HepG2 (cell line): ENCODE measurements at regions not wholly inside any gene's neighbourhood (a gene's known extent, or its start where the extent isn't known, plus 50 kb on each side); places are given as distances from the start of the nearest gene placed in this dataset.

Source experiments
- ATAC-seq: fragments of 200-7000 bp; cut with Tn5 transposase; 3 replicates; pipeline ENCODE4 v1.9.1; 2020; ENCODE audit warnings: mild to moderate bottlenecking, moderate library complexity
- BruUV-seq: library from RNA; stranded (reverse); fragments of 400-500 nt; replicated peaks from 2 replicates; lab custom pipeline; 2021; lab: Mats Ljungman, UMichigan
- CTCF ChIA-PET: fragments of 300-600 bp; formaldehyde crosslinking; extraction: SDS; loops from one replicate; lab custom pipeline; 2021; ENCODE audit warnings: low total read pairs, inconsistent platforms, low intra/inter-chr PET ratio; lab: Yijun Ruan, JAX
- POLR2A ChIA-PET: fragments of 350-600 bp; sonication (Branson Sonifier 250); formaldehyde crosslinking; loops from one replicate; lab custom pipeline; 2020; ENCODE audit warnings: antibody characterized with exemption, inconsistent platforms; lab: Yijun Ruan, JAX
- DNase-seq: peaks from one replicate; pipeline ENCODE4 v3.0.0-alpha.2; 2015; ENCODE audit warnings: low spot score
- FAIRE-seq: peaks from 3 replicates; lab custom pipeline; 2011; peaks lifted over from hg19 to GRCh38; lab: Jason Lieb, UNC
- H2AFZ ChIP-seq: one replicate; pipeline ENCODE4 v1.6.1; 2011; ENCODE audit warnings: low read length, inconsistent platforms
- H3K27ac ChIP-seq: fragments of 300-600 bp; 3 replicates; pipeline ENCODE4 v1.8.0; 2011; ENCODE audit warnings: mixed run types, mild to moderate bottlenecking, mixed read lengths, low read length, inconsistent platforms; ENCODE audit not compliant: insufficient read depth; ENCODE audit errors: extremely low read length
- H3K27me3 ChIP-seq, 2 experiments: fragments of 200-600 bp in 1 of 2; 2 replicates in 1 of 2; 3 replicates in 1 of 2; pipeline versions ENCODE4 v1.6.0 to v1.8.0; 2011; ENCODE audit warnings: low read length in 2 of 2, mild to moderate bottlenecking in 2 of 2, moderate library complexity in 2 of 2, inconsistent platforms in 1 of 2; ENCODE audit not compliant: insufficient read depth in 2 of 2, control insufficient read depth in 1 of 2
- H3K36me3 ChIP-seq, 2 experiments: fragments of 200-600 bp in 1 of 2; replicated peaks in 1 of 2; 2 replicates in 1 of 2; 3 replicates in 1 of 2; pipeline versions ENCODE4 v1.5.1 to v1.8.0; 2011; ENCODE audit warnings: low read length in 2 of 2, inconsistent platforms in 1 of 2; ENCODE audit not compliant: insufficient read depth in 2 of 2, control insufficient read depth in 1 of 2
- H3K4me1 ChIP-seq: 2 replicates; pipeline ENCODE4 v1.5.1; 2012; ENCODE audit warnings: low read length, inconsistent platforms; ENCODE audit not compliant: insufficient read depth
- H3K4me2 ChIP-seq: 2 replicates; pipeline ENCODE4 v1.6.0; 2011; ENCODE audit warnings: low read depth, low read length, inconsistent platforms
- H3K4me3 ChIP-seq, 3 experiments: fragments of 200-600 bp in 1 of 3; sonication (generic), shearing (Covaris generic) in 1 of 3; replicated peaks in 1 of 3; 2 replicates each; pipeline ENCODE4 v1.5.1; 2011 to 2016; ENCODE audit warnings: low read length in 3 of 3, inconsistent platforms in 2 of 3, low read depth in 2 of 3, mild to moderate bottlenecking in 2 of 3, control low read depth in 1 of 3, mixed read lengths in 1 of 3; ENCODE audit not compliant: insufficient read depth in 1 of 3
- H3K79me2 ChIP-seq: one replicate; pipeline ENCODE4 v1.6.1; 2011; ENCODE audit warnings: low read length, inconsistent platforms; ENCODE audit not compliant: insufficient read depth
- H3K9ac ChIP-seq: 2 replicates; pipeline ENCODE4 v1.6.0; 2011; ENCODE audit warnings: mild to moderate bottlenecking, low read depth, low read length, inconsistent platforms; ENCODE audit not compliant: insufficient read depth
- H3K9me3 ChIP-seq: 2 replicates; pipeline ENCODE4 v1.5.1; 2012; ENCODE audit warnings: mild to moderate bottlenecking, low read length
- H4K20me1 ChIP-seq: 2 replicates; pipeline ENCODE4 v1.6.0; 2011; ENCODE audit warnings: inconsistent platforms, mild to moderate bottlenecking, low read length, moderate library complexity; ENCODE audit not compliant: insufficient read depth
- ARID2 ChIP-seq: sonication (generic); formaldehyde crosslinking; IDR thresholded peaks from 2 replicates; pipeline ENCODE4 v1.8.1; 2022; ENCODE audit warnings: mild to moderate bottlenecking, missing genetic modification reagents, borderline replicate concordance
- ATF7 ChIP-seq, 2 experiments: fragments of 450-650 bp in 1 of 2; sonication (generic) in 1 of 2; formaldehyde crosslinking in 1 of 2; IDR thresholded peaks; 2 replicates each; pipeline versions ENCODE4 v1.4.0 to v1.6.1; 2016 to 2020; ENCODE audit warnings: antibody characterized with exemption in 1 of 2, mild to moderate bottlenecking in 1 of 2, missing genetic modification reagents in 1 of 2
- CENPT ChIP-seq: sonication (generic); formaldehyde crosslinking; IDR thresholded peaks from 2 replicates; pipeline ENCODE4 v1.8.0; 2022; ENCODE audit warnings: low read depth, mild to moderate bottlenecking, moderate library complexity, missing genetic modification reagents
- PLRG1 ChIP-seq: fragments of 450-650 bp; conservative IDR thresholded peaks from 2 replicates; pipeline ENCODE4 v1.6.1; 2016
- SRSF9 ChIP-seq: fragments of 200-400 bp; formaldehyde crosslinking; IDR thresholded peaks from 2 replicates; pipeline ENCODE4 v1.6.1; 2018; ENCODE audit warnings: borderline replicate concordance, mild to moderate bottlenecking, low read depth, low read length; ENCODE audit not compliant: insufficient read depth, poor library complexity, severe bottlenecking
- ZUFSP ChIP-seq: sonication (generic); formaldehyde crosslinking; IDR thresholded peaks from 2 replicates; pipeline ENCODE4 v1.9.0; 2021; ENCODE audit warnings: missing genetic modification reagents, mild to moderate bottlenecking, borderline replicate concordance
- WGBS: methylation state at CpG from one replicate; pipeline ENCODE4 v1.1.6; 2017; ENCODE audit warnings: low lambda C conversion rate; 5-methylcytosine and 5-hydroxymethylcytosine counted together
- in situ Hi-C: cut with HindIII; loops from 2 replicates; pipeline ENCODE4 v1.10.0; 2017; ENCODE audit warnings: low pct_unique_long_range_greater_than_20kb; ENCODE audit not compliant: extremely low pct_ligation_motif_present
- intact Hi-C: fragments of 100-400 bp; cut with micrococcal nuclease; formaldehyde crosslinking; loops from one replicate; pipeline ENCODE4 v1.10.0; 2022; ENCODE audit not compliant: unreplicated experiment
- TF ChIP-seq, protein P1 (sequence below): sonication (generic); formaldehyde crosslinking; IDR thresholded peaks from 2 replicates; pipeline ENCODE4 v1.4.0; 2020; ENCODE audit warnings: missing genetic modification reagents

- H3K79me2 ChIP-seq, result no peaks in the 10 kb centered on the region
- in situ Hi-C loops (no loop called here), intact Hi-C loops (no loop called here)
- FAIRE-seq (no peak), ATAC-seq (no peak), DNase-seq (no peak)
- no peaks in the 10 kb centered on the region for H3K36me3 ChIP-seq
- no peak overlapping the region for H3K9ac ChIP-seq
- WGBS, result 60% methylated on average over 4 of the region's 4 CpGs
- BruUV-seq, result no TSS peak
- H4K20me1 ChIP-seq, result 0 out of 2 replicates have a peak, but pooled peaks cover 2% of the 10 kb centered on the region
- no peak overlapping the region for H3K4me3 ChIP-seq
- ChIA-PET CTCF (no interaction called here), POLR2A (no interaction called here)
- peak; percentile 39; the same call in 1 of the 2 replicates for TF ChIP-seq ATF7 (IDR thresholded peaks at IDR 0.05)
- no peak for TF ChIP-seq ATF7 (CRISPR knock-in tag; IDR thresholded peaks at IDR 0.05)
- no peak for TF ChIP-seq SRSF9
- H3K4me1 ChIP-seq, result no peaks in the 10 kb centered on the region
- H3K4me2 ChIP-seq, result no peak overlapping the region
- H3K27me3 ChIP-seq, result peaks cover 0 to 6% of the 10 kb centered on the region in 2 experiments; a peak in 2 of 5 replicates
- no peaks in the 10 kb centered on the region for H3K9me3 ChIP-seq
- H2AFZ ChIP-seq, result no peak overlapping the region
- no peak overlapping the region for H3K27ac ChIP-seq
Measured at GRCh38 chr14:76589246-76589645, 172.0 kb upstream of the VASH1 start.

DNA sequence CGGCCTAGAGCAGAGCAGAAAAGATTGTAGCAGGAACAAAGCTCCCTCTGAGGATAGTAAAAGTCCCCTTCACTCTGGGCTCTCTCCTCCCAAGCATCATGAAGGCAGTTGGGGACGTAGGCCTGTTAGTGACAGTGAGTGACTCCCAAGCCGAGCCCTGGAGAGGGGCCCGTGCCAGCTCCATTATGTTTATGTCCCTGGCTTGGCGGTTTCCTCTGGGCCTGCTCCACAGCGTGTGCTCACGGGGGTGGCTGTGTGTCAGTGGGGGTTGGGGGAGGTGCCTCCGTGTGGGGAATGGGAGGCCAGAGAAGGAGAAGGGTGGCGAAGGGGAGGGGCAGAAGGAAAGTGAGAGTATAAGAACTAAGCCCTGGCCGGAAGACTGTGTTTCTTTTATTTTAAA lies 170.0 kb upstream of the VASH1 start:
- no peak overlapping the region for H3K4me3 ChIP-seq
- DNase-seq (no peak), ATAC-seq (no peak), FAIRE-seq (no peak)
- no peak overlapping the region for H2AFZ ChIP-seq
- no peaks in the 10 kb centered on the region for H3K36me3 ChIP-seq
- H3K27ac ChIP-seq, result no peak overlapping the region
- 0 out of 2 replicates have a peak, but pooled peaks cover 2% of the 10 kb centered on the region for H4K20me1 ChIP-seq
- H3K9me3 ChIP-seq, result no peaks in the 10 kb centered on the region
- intact Hi-C loops (no loop called here), in situ Hi-C loops (no loop called here)
- CTCF ChIA-PET, result no interaction called here
- peaks cover 0 to 12% of the 10 kb centered on the region in 2 experiments; a peak in 1 of 5 replicates for H3K27me3 ChIP-seq
- WGBS, result 14% methylated on average over 10 of the region's 10 CpGs
- H3K4me1 ChIP-seq, result no peaks in the 10 kb centered on the region
- H3K9ac ChIP-seq, result no peak overlapping the region
- POLR2A ChIA-PET, result no interaction called here
- H3K79me2 ChIP-seq, result no peaks in the 10 kb centered on the region
- no peak overlapping the region for H3K4me2 ChIP-seq
- BruUV-seq, result no TSS peak
- TF ChIP-seq CENPT (no peak), ARID2 (no peak), PLRG1 (no peak), ZUFSP (CRISPR knock-in tag) (no peak)
- TF ChIP-seq, protein P1, sequence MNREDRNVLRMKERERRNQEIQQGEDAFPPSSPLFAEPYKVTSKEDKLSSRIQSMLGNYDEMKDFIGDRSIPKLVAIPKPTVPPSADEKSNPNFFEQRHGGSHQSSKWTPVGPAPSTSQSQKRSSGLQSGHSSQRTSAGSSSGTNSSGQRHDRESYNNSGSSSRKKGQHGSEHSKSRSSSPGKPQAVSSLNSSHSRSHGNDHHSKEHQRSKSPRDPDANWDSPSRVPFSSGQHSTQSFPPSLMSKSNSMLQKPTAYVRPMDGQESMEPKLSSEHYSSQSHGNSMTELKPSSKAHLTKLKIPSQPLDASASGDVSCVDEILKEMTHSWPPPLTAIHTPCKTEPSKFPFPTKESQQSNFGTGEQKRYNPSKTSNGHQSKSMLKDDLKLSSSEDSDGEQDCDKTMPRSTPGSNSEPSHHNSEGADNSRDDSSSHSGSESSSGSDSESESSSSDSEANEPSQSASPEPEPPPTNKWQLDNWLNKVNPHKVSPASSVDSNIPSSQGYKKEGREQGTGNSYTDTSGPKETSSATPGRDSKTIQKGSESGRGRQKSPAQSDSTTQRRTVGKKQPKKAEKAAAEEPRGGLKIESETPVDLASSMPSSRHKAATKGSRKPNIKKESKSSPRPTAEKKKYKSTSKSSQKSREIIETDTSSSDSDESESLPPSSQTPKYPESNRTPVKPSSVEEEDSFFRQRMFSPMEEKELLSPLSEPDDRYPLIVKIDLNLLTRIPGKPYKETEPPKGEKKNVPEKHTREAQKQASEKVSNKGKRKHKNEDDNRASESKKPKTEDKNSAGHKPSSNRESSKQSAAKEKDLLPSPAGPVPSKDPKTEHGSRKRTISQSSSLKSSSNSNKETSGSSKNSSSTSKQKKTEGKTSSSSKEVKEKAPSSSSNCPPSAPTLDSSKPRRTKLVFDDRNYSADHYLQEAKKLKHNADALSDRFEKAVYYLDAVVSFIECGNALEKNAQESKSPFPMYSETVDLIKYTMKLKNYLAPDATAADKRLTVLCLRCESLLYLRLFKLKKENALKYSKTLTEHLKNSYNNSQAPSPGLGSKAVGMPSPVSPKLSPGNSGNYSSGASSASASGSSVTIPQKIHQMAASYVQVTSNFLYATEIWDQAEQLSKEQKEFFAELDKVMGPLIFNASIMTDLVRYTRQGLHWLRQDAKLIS (CRISPR knock-in tag), result no peak
